KMS-11 (cell line): ENCODE measurements at regions not wholly inside any gene's neighbourhood (a gene's known extent, or its start where the extent isn't known, plus 50 kb on each side); places are given as distances from the start of the nearest gene placed in this dataset.

Experiments used
- H2AFZ ChIP-seq: fragments of 200-600 bp; sonication (generic); 2 replicates; pipeline ENCODE4 v1.6.1; 2016; ENCODE audit warnings: antibody characterized with exemption, mixed run types, low read depth
- H3K27ac ChIP-seq: fragments of 200-600 bp; sonication (generic); 2 replicates; pipeline ENCODE4 v1.6.1; 2016; ENCODE audit warnings: mild to moderate bottlenecking, mixed run types
- H3K27me3 ChIP-seq: fragments of 200-600 bp; sonication (generic); 2 replicates; pipeline ENCODE4 v1.6.1; 2017; ENCODE audit warnings: mild to moderate bottlenecking, low read depth, mixed run types, moderate library complexity; ENCODE audit not compliant: insufficient read depth
- H3K36me3 ChIP-seq: fragments of 200-600 bp; sonication (generic); 2 replicates; pipeline ENCODE4 v1.6.1; 2017; ENCODE audit warnings: mild to moderate bottlenecking, mixed run types; ENCODE audit not compliant: insufficient read depth
- H3K4me1 ChIP-seq: fragments of 200-600 bp; sonication (generic); 2 replicates; pipeline ENCODE4 v1.6.1; 2016; ENCODE audit warnings: mild to moderate bottlenecking, low read depth, mixed run types; ENCODE audit not compliant: poor library complexity, severe bottlenecking
- H3K4me2 ChIP-seq: fragments of 200-600 bp; sonication (generic); 2 replicates; pipeline ENCODE4 v1.7.0; 2016; ENCODE audit warnings: mild to moderate bottlenecking, mixed run types
- H3K4me3 ChIP-seq: fragments of 200-600 bp; sonication (generic); IDR thresholded peaks from 2 replicates; pipeline ENCODE4 v1.6.1; 2017; ENCODE audit warnings: low read depth, low read length, mixed read lengths; ENCODE audit not compliant: insufficient read depth
- H3K79me2 ChIP-seq: fragments of 200-600 bp; sonication (generic); 2 replicates; pipeline ENCODE4 v1.6.1; 2016; ENCODE audit warnings: low read depth, mixed run types; ENCODE audit not compliant: insufficient read depth
- H3K9ac ChIP-seq: fragments of 200-600 bp; sonication (generic); 2 replicates; pipeline ENCODE4 v1.6.1; 2016; ENCODE audit warnings: mild to moderate bottlenecking, mixed run types
- H4K20me1 ChIP-seq: fragments of 200-600 bp; sonication (generic); 2 replicates; pipeline ENCODE4 v1.6.1; 2016; ENCODE audit warnings: mild to moderate bottlenecking, mixed run types; ENCODE audit not compliant: insufficient read depth
- CTCF ChIP-seq: fragments of 200-600 bp; sonication (generic); conservative IDR thresholded peaks from 2 replicates; pipeline ENCODE4 v1.6.1; 2017; ENCODE audit warnings: low read depth, mild to moderate bottlenecking, antibody characterized with exemption, low read length, moderate library complexity, mixed read lengths

DNA sequence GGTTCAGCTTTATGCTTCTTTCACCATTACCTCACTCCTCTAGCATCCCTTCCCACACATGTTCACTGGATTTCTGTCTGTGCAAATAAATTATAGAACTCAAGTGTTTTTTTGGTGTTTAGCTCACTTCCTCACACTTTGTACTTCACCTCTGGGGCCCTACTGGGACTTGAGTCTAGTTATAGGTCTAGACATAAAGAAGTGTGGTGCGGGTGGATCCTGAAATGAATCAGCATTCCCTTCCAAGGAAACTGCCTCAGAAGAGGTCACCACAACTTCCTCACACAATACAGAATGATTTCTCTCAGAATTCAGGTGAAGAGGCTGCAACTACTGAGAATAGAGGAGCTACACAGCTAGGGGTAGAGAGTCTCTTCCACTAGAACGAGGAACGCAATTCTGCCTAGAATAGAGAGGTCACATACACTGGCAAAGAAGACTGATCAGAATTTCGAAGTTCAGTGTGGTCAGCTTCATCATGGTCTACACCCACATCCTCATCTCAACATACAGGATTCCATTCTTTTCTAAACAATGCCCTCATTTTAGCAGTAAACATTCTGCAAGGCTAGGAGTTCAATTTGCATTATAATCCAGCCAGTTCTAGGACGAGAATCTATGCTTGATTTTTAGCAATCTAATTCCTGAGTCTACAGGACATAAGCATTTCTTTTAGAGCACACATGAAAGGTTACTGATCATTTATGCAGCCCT lies 938.7 kb upstream of the PHF14 start:
- no peak overlapping the region for H3K4me2 ChIP-seq
- no peak overlapping the region for H2AFZ ChIP-seq
- no peak overlapping the region for H3K4me3 ChIP-seq
- no peaks in the 10 kb centered on the region for H4K20me1 ChIP-seq
- TF ChIP-seq CTCF, result no peak
- no peak overlapping the region for H3K27ac ChIP-seq
- H3K36me3 ChIP-seq, result no peaks in the 10 kb centered on the region
- H3K9ac ChIP-seq, result no peak overlapping the region
- no peaks in the 10 kb centered on the region for H3K79me2 ChIP-seq
- no peaks in the 10 kb centered on the region for H3K27me3 ChIP-seq
- no peaks in the 10 kb centered on the region for H3K4me1 ChIP-seq

- no peak for TF ChIP-seq CTCF
- Histone ChIP-seq H3K36me3 (no peaks in the 10 kb centered on the region), H3K79me2 (no peaks in the 10 kb centered on the region), H4K20me1 (no peaks in the 10 kb centered on the region), H3K27me3 (no peaks in the 10 kb centered on the region), H2AFZ (no peak overlapping the region), H3K27ac (no peak overlapping the region), H3K9ac (no peak overlapping the region), H3K4me1 (no peaks in the 10 kb centered on the region), H3K4me3 (no peak overlapping the region), H3K4me2 (no peak overlapping the region)
Measured at GRCh38 chr7:10036693-10037092, 937.0 kb upstream of the PHF14 start.

DNA sequence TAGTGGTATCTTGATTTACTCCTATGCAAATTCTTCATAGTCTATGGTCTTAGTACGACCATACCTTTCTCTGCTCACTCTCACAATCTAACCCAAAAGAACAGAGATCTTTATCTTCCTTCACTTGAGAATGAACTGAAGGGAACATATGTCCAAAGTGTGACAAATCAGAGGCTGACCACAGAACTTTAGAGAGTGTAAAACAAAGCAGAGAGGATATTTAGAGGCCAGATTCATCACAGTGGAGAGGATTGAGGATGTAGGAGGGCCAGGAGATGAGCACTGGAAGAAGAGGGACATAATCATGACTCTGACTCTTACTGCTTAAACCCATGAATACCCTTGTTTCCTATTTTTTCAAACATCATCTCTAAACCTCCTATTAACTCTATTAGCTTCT lies 935.3 kb upstream of the PHF14 start:
- H3K36me3 ChIP-seq, result no peaks in the 10 kb centered on the region
- H3K4me1 ChIP-seq, result no peaks in the 10 kb centered on the region
- TF ChIP-seq CTCF, result no peak
- no peak overlapping the region for H3K4me2 ChIP-seq
- no peaks in the 10 kb centered on the region for H4K20me1 ChIP-seq
- H3K79me2 ChIP-seq, result no peaks in the 10 kb centered on the region
- no peak overlapping the region for H3K9ac ChIP-seq
- H3K27ac ChIP-seq, result no peak overlapping the region
- no peaks in the 10 kb centered on the region for H3K27me3 ChIP-seq
- no peak overlapping the region for H2AFZ ChIP-seq
- H3K4me3 ChIP-seq, result no peak overlapping the region

DNA sequence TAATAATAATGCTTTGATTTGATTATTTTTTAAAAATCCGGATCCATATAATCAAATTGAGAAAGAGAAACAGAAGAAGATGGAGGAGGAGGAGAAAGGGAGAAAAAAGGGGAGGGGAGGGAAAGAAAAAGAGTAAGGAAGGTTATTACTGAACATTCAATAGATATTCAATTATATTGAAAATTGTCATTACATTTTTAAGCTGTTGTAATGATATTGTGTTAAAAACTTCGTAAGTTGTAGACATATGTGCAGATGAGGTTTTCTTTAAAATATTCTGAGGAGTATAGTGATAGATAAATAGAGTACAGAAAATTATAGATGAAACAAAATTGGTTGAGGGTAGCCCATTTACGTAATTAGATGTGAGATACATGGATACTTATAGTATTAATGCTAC lies 933.0 kb upstream of the PHF14 start:
- H3K27ac ChIP-seq, result no peak overlapping the region
- no peaks in the 10 kb centered on the region for H3K4me1 ChIP-seq
- no peak overlapping the region for H2AFZ ChIP-seq
- no peak overlapping the region for H3K9ac ChIP-seq
- H3K4me3 ChIP-seq, result no peak overlapping the region
- no peaks in the 10 kb centered on the region for H3K79me2 ChIP-seq
- no peak for TF ChIP-seq CTCF
- no peak overlapping the region for H3K4me2 ChIP-seq
- H3K36me3 ChIP-seq, result no peaks in the 10 kb centered on the region
- no peaks in the 10 kb centered on the region for H3K27me3 ChIP-seq
- H4K20me1 ChIP-seq, result no peaks in the 10 kb centered on the region
